HepG2 (cell line): ENCODE measurements at regions not wholly inside any gene's neighbourhood (a gene's known extent, or its start where the extent isn't known, plus 50 kb on each side); places are given as distances from the start of the nearest gene placed in this dataset.

Source experiments
- ATAC-seq: fragments of 200-7000 bp; cut with Tn5 transposase; 3 replicates; pipeline ENCODE4 v1.9.1; 2020; ENCODE audit warnings: mild to moderate bottlenecking, moderate library complexity
- BruUV-seq: library from RNA; stranded (reverse); fragments of 400-500 nt; replicated peaks from 2 replicates; lab custom pipeline; 2021; lab: Mats Ljungman, UMichigan
- CTCF ChIA-PET: fragments of 300-600 bp; formaldehyde crosslinking; extraction: SDS; loops from one replicate; lab custom pipeline; 2021; ENCODE audit warnings: low total read pairs, inconsistent platforms, low intra/inter-chr PET ratio; lab: Yijun Ruan, JAX
- POLR2A ChIA-PET: fragments of 350-600 bp; sonication (Branson Sonifier 250); formaldehyde crosslinking; loops from one replicate; lab custom pipeline; 2020; ENCODE audit warnings: antibody characterized with exemption, inconsistent platforms; lab: Yijun Ruan, JAX
- DNase-seq: peaks from one replicate; pipeline ENCODE4 v3.0.0-alpha.2; 2015; ENCODE audit warnings: low spot score
- FAIRE-seq: peaks from 3 replicates; lab custom pipeline; 2011; peaks lifted over from hg19 to GRCh38; lab: Jason Lieb, UNC
- H2AFZ ChIP-seq: one replicate; pipeline ENCODE4 v1.6.1; 2011; ENCODE audit warnings: low read length, inconsistent platforms
- H3K27ac ChIP-seq: fragments of 300-600 bp; 3 replicates; pipeline ENCODE4 v1.8.0; 2011; ENCODE audit warnings: mixed run types, mild to moderate bottlenecking, mixed read lengths, low read length, inconsistent platforms; ENCODE audit not compliant: insufficient read depth; ENCODE audit errors: extremely low read length
- H3K27me3 ChIP-seq, 2 experiments: fragments of 200-600 bp in 1 of 2; 2 replicates in 1 of 2; 3 replicates in 1 of 2; pipeline versions ENCODE4 v1.6.0 to v1.8.0; 2011; ENCODE audit warnings: low read length in 2 of 2, mild to moderate bottlenecking in 2 of 2, moderate library complexity in 2 of 2, inconsistent platforms in 1 of 2; ENCODE audit not compliant: insufficient read depth in 2 of 2, control insufficient read depth in 1 of 2
- H3K36me3 ChIP-seq, 2 experiments: fragments of 200-600 bp in 1 of 2; replicated peaks in 1 of 2; 2 replicates in 1 of 2; 3 replicates in 1 of 2; pipeline versions ENCODE4 v1.5.1 to v1.8.0; 2011; ENCODE audit warnings: low read length in 2 of 2, inconsistent platforms in 1 of 2; ENCODE audit not compliant: insufficient read depth in 2 of 2, control insufficient read depth in 1 of 2
- H3K4me1 ChIP-seq: 2 replicates; pipeline ENCODE4 v1.5.1; 2012; ENCODE audit warnings: low read length, inconsistent platforms; ENCODE audit not compliant: insufficient read depth
- H3K4me2 ChIP-seq: 2 replicates; pipeline ENCODE4 v1.6.0; 2011; ENCODE audit warnings: low read depth, low read length, inconsistent platforms
- H3K4me3 ChIP-seq, 3 experiments: fragments of 200-600 bp in 1 of 3; sonication (generic), shearing (Covaris generic) in 1 of 3; replicated peaks in 1 of 3; 2 replicates each; pipeline ENCODE4 v1.5.1; 2011 to 2016; ENCODE audit warnings: low read length in 3 of 3, inconsistent platforms in 2 of 3, low read depth in 2 of 3, mild to moderate bottlenecking in 2 of 3, control low read depth in 1 of 3, mixed read lengths in 1 of 3; ENCODE audit not compliant: insufficient read depth in 1 of 3
- H3K79me2 ChIP-seq: one replicate; pipeline ENCODE4 v1.6.1; 2011; ENCODE audit warnings: low read length, inconsistent platforms; ENCODE audit not compliant: insufficient read depth
- H3K9ac ChIP-seq: 2 replicates; pipeline ENCODE4 v1.6.0; 2011; ENCODE audit warnings: mild to moderate bottlenecking, low read depth, low read length, inconsistent platforms; ENCODE audit not compliant: insufficient read depth
- H3K9me3 ChIP-seq: 2 replicates; pipeline ENCODE4 v1.5.1; 2012; ENCODE audit warnings: mild to moderate bottlenecking, low read length
- H4K20me1 ChIP-seq: 2 replicates; pipeline ENCODE4 v1.6.0; 2011; ENCODE audit warnings: inconsistent platforms, mild to moderate bottlenecking, low read length, moderate library complexity; ENCODE audit not compliant: insufficient read depth
- CCAR2 ChIP-seq: fragments of 200-400 bp; formaldehyde crosslinking; optimal IDR thresholded peaks from 2 replicates; pipeline ENCODE3; 2018; ENCODE audit warnings: low read depth, mild to moderate bottlenecking, low read length, moderate library complexity
- HMGXB4 ChIP-seq, 2 experiments: sonication (generic) in 1 of 2; formaldehyde crosslinking in 1 of 2; IDR thresholded peaks; 2 replicates each; pipeline versions ENCODE4 v1.4.0 to v1.6.1; 2018 to 2020; ENCODE audit warnings: missing genetic modification reagents in 2 of 2, borderline replicate concordance in 1 of 2, low read depth in 1 of 2, mild to moderate bottlenecking in 1 of 2, missing biosample characterization in 1 of 2
- HNRNPK ChIP-seq: fragments of 200-400 bp; formaldehyde crosslinking; IDR thresholded peaks from 2 replicates; pipeline ENCODE4 v1.6.1; 2018; ENCODE audit warnings: low read length, low read depth, moderate library complexity, mild to moderate bottlenecking; ENCODE audit not compliant: poor library complexity, severe bottlenecking
- HOXA7 ChIP-seq: sonication (generic); formaldehyde crosslinking; IDR thresholded peaks from 2 replicates; pipeline ENCODE4 v1.8.1; 2022; ENCODE audit warnings: mild to moderate bottlenecking, missing genetic modification reagents, moderate library complexity
- PRPF4 ChIP-seq: fragments of 200-400 bp; formaldehyde crosslinking; IDR thresholded peaks from 2 replicates; pipeline ENCODE4 v1.6.1; 2016; ENCODE audit warnings: low read length, low read depth; ENCODE audit not compliant: poor library complexity, severe bottlenecking
- SETDB1 ChIP-seq: sonication (generic); formaldehyde crosslinking; IDR thresholded peaks from 2 replicates; pipeline ENCODE4 v1.5.1; 2020; ENCODE audit warnings: missing genetic modification reagents, mild to moderate bottlenecking, borderline replicate concordance
- ZNF264 ChIP-seq: sonication (generic); formaldehyde crosslinking; IDR thresholded peaks from 2 replicates; pipeline ENCODE4 v1.4.0; 2020; ENCODE audit warnings: missing genetic modification reagents
- ZNF333 ChIP-seq: sonication (generic); formaldehyde crosslinking; IDR thresholded peaks from 2 replicates; pipeline ENCODE4 v1.4.0; 2020; ENCODE audit warnings: mild to moderate bottlenecking, missing genetic modification reagents, borderline replicate concordance
- ZNF746 ChIP-seq: sonication (generic); formaldehyde crosslinking; IDR thresholded peaks from 2 replicates; pipeline ENCODE4 v1.8.0; 2022; ENCODE audit warnings: mild to moderate bottlenecking, missing genetic modification reagents
- ZNF761 ChIP-seq: sonication (generic); formaldehyde crosslinking; conservative IDR thresholded peaks from 2 replicates; pipeline ENCODE4 v1.4.0; 2020; ENCODE audit warnings: mild to moderate bottlenecking, missing genetic modification reagents
- WGBS: methylation state at CpG from one replicate; pipeline ENCODE4 v1.1.6; 2017; ENCODE audit warnings: low lambda C conversion rate; 5-methylcytosine and 5-hydroxymethylcytosine counted together
- in situ Hi-C: cut with HindIII; loops from 2 replicates; pipeline ENCODE4 v1.10.0; 2017; ENCODE audit warnings: low pct_unique_long_range_greater_than_20kb; ENCODE audit not compliant: extremely low pct_ligation_motif_present
- intact Hi-C: fragments of 100-400 bp; cut with micrococcal nuclease; formaldehyde crosslinking; loops from one replicate; pipeline ENCODE4 v1.10.0; 2022; ENCODE audit not compliant: unreplicated experiment

GRCh38 chr1:188420177-188420576 is 1591.4 kb downstream of the PLA2G4A start:
- ATAC-seq (no peak), DNase-seq (no peak), FAIRE-seq (no peak)
- WGBS: 32% methylated on average over 1 of the region's 1 CpG
- ChIA-PET CTCF (no interaction called here), POLR2A (no interaction called here)
- Histone ChIP-seq H3K4me3 (no peak overlapping the region), H3K27me3 (no peaks in the 10 kb centered on the region; a peak in 1 of 5 replicates), H2AFZ (no peak overlapping the region), H3K4me2 (no peak overlapping the region), H3K36me3 (no peaks in the 10 kb centered on the region), H4K20me1 (no peaks in the 10 kb centered on the region), H3K9ac (no peak overlapping the region), H3K4me1 (no peaks in the 10 kb centered on the region), H3K27ac (no peak overlapping the region), H3K9me3 (no peaks in the 10 kb centered on the region), H3K79me2 (no peaks in the 10 kb centered on the region)
- in situ Hi-C loops (no loop called here), intact Hi-C loops (no loop called here)
- no TSS peak for BruUV-seq
- TF ChIP-seq HMGXB4 (CRISPR knock-in tag; IDR thresholded peaks at IDR 0.05; ENCODE audit: borderline replicate concordance in 1 of 2, low read depth in 1 of 2) (no peak), HNRNPK (peak; percentile 46)

GRCh38 chr1:188423073-188423472 is 1594.3 kb downstream of the PLA2G4A start:
- Histone ChIP-seq H4K20me1 (no peaks in the 10 kb centered on the region), H3K4me1 (no peaks in the 10 kb centered on the region), H3K4me2 (no peak overlapping the region), H2AFZ (no peak overlapping the region), H3K27ac (no peak overlapping the region), H3K27me3 (no peaks in the 10 kb centered on the region; a peak in 1 of 5 replicates), H3K9me3 (no peaks in the 10 kb centered on the region), H3K36me3 (no peaks in the 10 kb centered on the region), H3K9ac (no peak overlapping the region), H3K79me2 (no peaks in the 10 kb centered on the region), H3K4me3 (no peak overlapping the region)
- DNase-seq (no peak), ATAC-seq (no peak), FAIRE-seq (no peak)
- intact Hi-C loops (no loop called here), in situ Hi-C loops (no loop called here)
- CTCF ChIA-PET: no interaction called here
- 3% methylated on average over 1 of the region's 1 CpG for WGBS
- BruUV-seq: no TSS peak
- POLR2A ChIA-PET: no interaction called here
- no peak for TF ChIP-seq PRPF4
- TF ChIP-seq ZNF333 (CRISPR knock-in tag): no peak
- TF ChIP-seq SETDB1 (CRISPR knock-in tag): no peak
- no peak for TF ChIP-seq ZNF761 (CRISPR knock-in tag)
- TF ChIP-seq ZNF746: no peak
- TF ChIP-seq CCAR2: no peak
- no peak for TF ChIP-seq HOXA7 (CRISPR knock-in tag)
- TF ChIP-seq ZNF264 (CRISPR knock-in tag): no peak
